Activated T-cell treated with anti-CD3 and anti-CD28 coated beads, Interleukin-2, amount 50 U/mL, for 72 hours (primary cell): ENCODE measurements at regions not wholly inside any gene's neighbourhood (a gene's known extent, or its start where the extent isn't known, plus 50 kb on each side); places are given as distances from the start of the nearest gene placed in this dataset.
A peak's percentile ranks its signal among the peaks of the same experiment; 100 is the strongest.

Experiments
- ATAC-seq, 2 donors: fragments of 150-1000 bp; cut with Tn5 transposase; replicated peaks in 1 of 2; 2 replicates each; pipeline ENCODE4 v1.10.0; 2021; ENCODE audit warnings: moderate library complexity in 2 of 2, mild to moderate bottlenecking in 1 of 2
- DNase-seq, 2 donors: peaks; one replicate each; pipeline ENCODE4 v3.0.0; 2021 to 2022; ENCODE audit warnings: mixed read lengths in 1 of 2
- H3K27ac Mint-ChIP-seq: one replicate; pipeline ENCODE4 v1.8.0; 2022; ENCODE audit warnings: mild to moderate bottlenecking, moderate library complexity, mixed read lengths
- H3K27me3 Mint-ChIP-seq: one replicate; pipeline ENCODE4 v1.8.0; 2022; ENCODE audit warnings: low read depth, mixed read lengths
- H3K36me3 Mint-ChIP-seq, 2 donors: one replicate each; pipeline ENCODE4 v1.8.0; 2022; ENCODE audit warnings: mixed read lengths in 2 of 2, mild to moderate bottlenecking in 1 of 2; ENCODE audit not compliant: insufficient read depth in 2 of 2
- H3K4me1 Mint-ChIP-seq: one replicate; pipeline ENCODE4 v1.8.0; 2022; ENCODE audit warnings: low read depth, mixed read lengths
- H3K4me3 Mint-ChIP-seq, 2 donors: one replicate each; pipeline ENCODE4 v1.8.0; 2022; ENCODE audit warnings: mild to moderate bottlenecking in 2 of 2, mixed read lengths in 2 of 2, moderate library complexity in 2 of 2
- H3K9me3 Mint-ChIP-seq, 2 donors: one replicate each; pipeline ENCODE4 v1.8.0; 2022; ENCODE audit warnings: mixed read lengths in 2 of 2

DNA sequence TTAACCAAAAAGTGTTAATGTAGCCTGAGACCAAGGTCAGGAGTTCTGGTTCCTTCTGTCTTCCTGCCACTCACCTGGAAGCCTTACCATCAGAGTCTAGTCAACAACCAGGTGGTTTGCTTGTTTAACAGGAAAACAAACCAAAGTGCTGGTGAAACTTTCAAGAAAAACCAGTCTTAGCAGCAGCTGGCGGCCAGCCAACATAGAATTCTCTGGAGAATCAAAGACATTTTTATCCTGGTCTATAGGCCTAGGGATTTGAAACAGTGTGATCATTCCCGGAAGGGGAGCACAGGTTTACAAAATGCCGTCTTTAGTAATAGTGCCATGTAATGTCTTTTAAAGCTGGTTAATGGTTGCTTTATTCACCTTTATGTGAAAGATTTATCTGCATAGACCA, 146.6 kb upstream of the AKIRIN2 start:
- Mint-ChIP-seq H3K4me1 (no peaks in the 10 kb centered on the region), H3K36me3 (no peaks in the 10 kb centered on the region), H3K9me3 (no peaks in the 10 kb centered on the region), H3K4me3 (no peak overlapping the region), H3K27ac (no peak overlapping the region), H3K27me3 (peaks cover 14% of the 10 kb centered on the region)
- ATAC-seq (no peak), DNase-seq (no peak)

- ATAC-seq (no peak), DNase-seq (no peak)
- no peaks in the 10 kb centered on the region for H3K36me3 Mint-ChIP-seq
- H3K4me3 Mint-ChIP-seq: no peak overlapping the region
- no peaks in the 10 kb centered on the region for H3K4me1 Mint-ChIP-seq
- no peak overlapping the region for H3K27ac Mint-ChIP-seq
- H3K27me3 Mint-ChIP-seq: peaks cover 14% of the 10 kb centered on the region
- H3K9me3 Mint-ChIP-seq: no peaks in the 10 kb centered on the region
Measured at GRCh38 chr6:87847830-87848210, 145.8 kb upstream of the AKIRIN2 start.

DNA sequence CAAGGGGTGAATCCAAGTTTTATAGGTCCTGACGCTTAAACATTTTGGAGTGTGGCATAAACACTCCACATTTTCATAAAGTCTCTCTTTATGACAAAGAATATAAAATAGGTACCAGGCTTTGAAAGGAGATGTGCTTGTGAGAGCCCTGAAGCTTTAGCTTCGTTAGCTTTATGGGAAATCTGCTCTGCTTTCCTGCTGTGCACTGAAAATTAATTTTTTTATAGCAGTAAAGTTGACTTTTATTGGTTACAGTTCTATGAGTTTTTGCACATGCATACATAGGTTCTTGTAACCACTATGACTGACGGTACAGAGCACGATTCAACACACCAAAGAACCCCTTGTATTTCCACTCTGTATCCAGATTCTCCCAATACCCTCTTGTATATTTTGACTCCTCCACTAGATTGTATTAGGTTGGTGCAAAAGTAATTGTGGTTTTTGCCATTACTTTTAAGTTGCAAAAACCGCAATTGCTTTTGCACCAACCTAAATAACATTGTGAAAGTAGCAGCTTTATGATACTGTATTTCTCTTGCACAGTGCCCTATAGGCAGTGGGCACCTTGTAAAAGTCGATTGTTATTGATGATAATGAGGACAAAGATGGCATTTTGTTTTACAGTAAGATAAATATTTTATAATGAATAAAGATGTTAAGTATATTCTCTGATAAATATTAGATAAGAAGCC, 145.2 kb upstream of the AKIRIN2 start:
- Mint-ChIP-seq H3K4me1 (no peaks in the 10 kb centered on the region), H3K9me3 (no peaks in the 10 kb centered on the region), H3K27ac (no peak overlapping the region), H3K36me3 (no peaks in the 10 kb centered on the region), H3K4me3 (no peak overlapping the region), H3K27me3 (peaks cover 14% of the 10 kb centered on the region)
- DNase-seq (no peak), ATAC-seq (no peak)

DNA sequence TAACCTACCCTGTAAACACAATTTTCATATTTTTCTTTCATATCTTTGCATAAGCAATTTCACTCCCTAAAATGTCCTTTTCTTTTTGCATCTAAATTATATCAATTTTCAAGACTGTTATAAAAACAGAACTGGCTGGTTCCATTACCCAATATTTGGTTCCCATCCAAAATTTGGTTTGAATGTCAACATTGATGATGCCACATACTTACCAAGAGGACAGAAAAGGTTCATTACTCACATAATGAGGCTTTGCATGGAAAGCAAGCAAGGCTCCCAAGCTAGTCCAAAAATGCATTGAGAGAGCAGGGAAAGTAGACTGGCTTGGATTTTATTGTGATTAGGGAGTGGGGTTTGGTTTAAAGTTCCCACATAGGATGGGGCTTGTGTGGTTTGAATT, 144.4 kb upstream of the AKIRIN2 start:
- DNase-seq (no peak), ATAC-seq (no peak)
- H3K4me1 Mint-ChIP-seq: no peaks in the 10 kb centered on the region
- H3K4me3 Mint-ChIP-seq: no peak overlapping the region
- no peaks in the 10 kb centered on the region for H3K9me3 Mint-ChIP-seq
- H3K27me3 Mint-ChIP-seq: peaks cover 14% of the 10 kb centered on the region
- no peak overlapping the region for H3K27ac Mint-ChIP-seq
- H3K36me3 Mint-ChIP-seq: no peaks in the 10 kb centered on the region

- no peaks in the 10 kb centered on the region for H3K4me1 Mint-ChIP-seq
- no peaks in the 10 kb centered on the region for H3K9me3 Mint-ChIP-seq
Measured at GRCh38 chr6:87840324-87840723, 138.3 kb upstream of the AKIRIN2 start.

DNA sequence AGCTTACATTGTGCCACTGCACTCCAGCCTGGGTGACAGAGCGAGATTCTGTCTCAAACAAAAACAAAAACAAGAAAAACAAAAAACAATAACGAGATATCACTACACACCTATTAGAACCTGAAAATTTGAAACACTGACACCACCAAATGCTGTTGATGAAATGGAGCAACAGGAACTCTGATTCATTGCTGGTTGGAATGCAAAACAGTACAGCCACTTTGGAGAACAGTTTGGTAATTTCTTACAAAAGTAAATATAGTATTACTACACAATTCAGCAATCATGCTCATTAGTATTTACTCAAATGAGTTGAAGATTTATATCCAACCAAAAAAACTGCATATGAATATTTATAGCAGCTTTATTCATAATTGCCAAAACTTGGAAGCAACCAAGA, 135.8 kb upstream of the AKIRIN2 start:
- Mint-ChIP-seq H3K36me3 (no peaks in the 10 kb centered on the region), H3K9me3 (no peaks in the 10 kb centered on the region), H3K27me3 (peaks cover 6% of the 10 kb centered on the region), H3K4me1 (no peaks in the 10 kb centered on the region), H3K4me3 (no peak overlapping the region), H3K27ac (no peak overlapping the region)
- DNase-seq: no peak
- no peak for ATAC-seq

More at GRCh38 chr6:87840324-87840723, 138.3 kb upstream of the AKIRIN2 start:
- Mint-ChIP-seq H3K27me3 (peaks cover 6% of the 10 kb centered on the region), H3K36me3 (no peaks in the 10 kb centered on the region), H3K27ac (no peak overlapping the region), H3K4me3 (no peak overlapping the region)
- no peak for DNase-seq
- ATAC-seq: no peak

DNA sequence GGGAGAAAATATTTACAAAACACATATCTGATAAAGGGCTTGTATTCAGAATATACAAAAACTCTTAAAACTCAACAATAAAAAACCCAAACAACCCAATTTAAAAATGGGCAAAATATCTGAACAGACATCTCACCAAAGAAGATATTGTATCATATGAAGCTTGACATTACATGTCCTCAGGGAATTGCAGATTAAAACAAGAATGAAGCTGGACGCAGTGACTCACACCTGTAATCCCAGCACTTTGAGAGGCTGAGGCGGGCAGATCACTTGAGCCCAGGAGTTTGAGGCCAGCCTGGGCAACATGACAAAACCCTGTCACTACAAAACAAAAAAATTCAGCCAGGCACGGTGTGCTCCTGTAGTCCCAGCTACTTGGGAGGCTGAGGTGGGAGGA, 135.4 kb upstream of the AKIRIN2 start:
- DNase-seq: no peak
- ATAC-seq: no peak
- Mint-ChIP-seq H3K27ac (no peak overlapping the region), H3K4me1 (peaks cover 1% of the 10 kb centered on the region), H3K9me3 (no peaks in the 10 kb centered on the region), H3K36me3 (no peaks in the 10 kb centered on the region), H3K27me3 (peaks cover 6% of the 10 kb centered on the region), H3K4me3 (no peak overlapping the region)

DNA sequence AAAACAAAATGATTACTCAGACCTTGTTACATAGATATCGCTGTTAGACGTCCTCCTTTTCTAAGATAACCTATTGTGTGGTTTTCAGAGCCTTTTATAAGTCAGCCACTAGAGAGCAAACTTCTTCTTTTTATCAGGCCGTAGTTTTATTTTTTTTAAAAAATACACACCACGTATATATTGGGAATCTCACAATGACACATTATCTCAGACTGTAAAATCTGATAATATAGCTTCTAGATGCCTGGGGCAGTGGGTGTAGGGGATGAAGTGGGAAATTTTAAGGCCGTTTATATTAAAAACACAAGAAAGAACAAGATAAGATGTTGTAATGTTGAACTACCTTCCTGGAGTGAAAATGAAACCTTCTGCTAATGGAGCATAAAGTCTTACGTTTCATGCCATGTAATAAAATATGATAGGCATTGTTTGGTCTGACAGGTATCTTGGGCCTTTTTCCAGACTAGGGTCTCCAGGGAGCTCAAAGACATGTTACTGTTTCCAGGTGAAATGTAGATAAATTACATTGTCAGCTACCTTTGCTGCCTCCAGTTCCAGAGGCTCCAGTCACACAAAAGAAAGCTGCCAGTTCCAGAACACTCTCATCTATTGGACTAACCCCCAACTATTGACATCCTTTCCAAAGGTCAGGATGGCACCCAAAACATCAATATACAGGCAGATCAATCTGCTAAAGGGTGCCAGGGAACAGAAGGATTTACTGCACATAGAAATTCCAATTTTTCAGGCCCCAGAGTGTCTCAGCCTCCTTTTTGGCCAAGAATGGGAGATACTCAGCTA, 130.2 kb upstream of the AKIRIN2 start:
- peaks cover 13% of the 10 kb centered on the region for H3K27me3 Mint-ChIP-seq
- H3K4me3 Mint-ChIP-seq: peak overlapping the region; percentile 73 to 89
- ATAC-seq: peak; percentile 51 to 71
- H3K27ac Mint-ChIP-seq: peak overlapping the region; percentile 81
- no peaks in the 10 kb centered on the region for H3K36me3 Mint-ChIP-seq
- peaks cover 12% of the 10 kb centered on the region for H3K4me1 Mint-ChIP-seq
- H3K9me3 Mint-ChIP-seq: no peaks in the 10 kb centered on the region
- DNase-seq: no peak

GRCh38 chr6:87830907-87831306, 128.9 kb upstream of the AKIRIN2 start:
- H3K27me3 Mint-ChIP-seq: peaks cover 13% of the 10 kb centered on the region
- ATAC-seq (no peak), DNase-seq (no peak)
- H3K27ac Mint-ChIP-seq: no peak overlapping the region
- peaks cover 12% of the 10 kb centered on the region for H3K4me1 Mint-ChIP-seq
- no peak overlapping the region for H3K4me3 Mint-ChIP-seq
- no peaks in the 10 kb centered on the region for H3K36me3 Mint-ChIP-seq
- H3K9me3 Mint-ChIP-seq: no peaks in the 10 kb centered on the region

DNA sequence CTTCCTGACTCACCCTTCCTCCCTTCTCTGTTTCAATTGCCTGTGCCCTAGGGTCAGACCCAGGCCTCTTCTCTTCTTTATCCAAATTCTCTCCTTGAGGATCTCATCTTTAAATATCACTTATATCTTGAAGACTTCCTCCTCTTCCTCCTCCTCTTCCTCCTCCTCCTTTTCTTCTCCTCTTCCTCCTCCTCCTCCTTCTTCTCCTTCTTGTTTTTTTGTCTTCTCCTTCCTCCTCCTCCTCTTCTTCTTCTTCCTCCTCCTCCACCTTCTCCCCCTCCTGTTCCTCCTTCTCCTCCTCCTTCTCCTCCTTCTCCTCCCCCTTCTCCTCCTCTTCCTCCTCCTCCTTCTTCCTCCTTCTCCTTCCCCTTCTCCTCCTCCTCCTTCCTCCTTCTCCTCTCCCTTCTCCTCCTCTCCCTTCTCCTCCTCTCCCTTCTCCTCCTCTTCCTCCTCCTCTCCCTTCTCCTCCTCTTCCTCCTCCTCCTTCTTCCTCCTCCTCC, 127.6 kb upstream of the AKIRIN2 start:
- Mint-ChIP-seq H3K9me3 (no peaks in the 10 kb centered on the region), H3K27ac (no peak overlapping the region), H3K4me3 (no peak overlapping the region)

GRCh38 chr6:87828044-87828443, 126.0 kb upstream of the AKIRIN2 start:
- DNase-seq (no peak), ATAC-seq (no peak)
- no peaks in the 10 kb centered on the region for H3K36me3 Mint-ChIP-seq
- H3K27me3 Mint-ChIP-seq: peaks cover 13% of the 10 kb centered on the region
- H3K9me3 Mint-ChIP-seq: no peaks in the 10 kb centered on the region
- no peak overlapping the region for H3K27ac Mint-ChIP-seq
- H3K4me3 Mint-ChIP-seq: no peak overlapping the region
- peaks cover 22% of the 10 kb centered on the region for H3K4me1 Mint-ChIP-seq

More for the DNA sequence above, 127.6 kb upstream of the AKIRIN2 start:
- DNase-seq (no peak), ATAC-seq (no peak)
- Mint-ChIP-seq H3K36me3 (no peaks in the 10 kb centered on the region), H3K4me1 (peaks cover 22% of the 10 kb centered on the region), H3K27me3 (peaks cover 13% of the 10 kb centered on the region)

DNA sequence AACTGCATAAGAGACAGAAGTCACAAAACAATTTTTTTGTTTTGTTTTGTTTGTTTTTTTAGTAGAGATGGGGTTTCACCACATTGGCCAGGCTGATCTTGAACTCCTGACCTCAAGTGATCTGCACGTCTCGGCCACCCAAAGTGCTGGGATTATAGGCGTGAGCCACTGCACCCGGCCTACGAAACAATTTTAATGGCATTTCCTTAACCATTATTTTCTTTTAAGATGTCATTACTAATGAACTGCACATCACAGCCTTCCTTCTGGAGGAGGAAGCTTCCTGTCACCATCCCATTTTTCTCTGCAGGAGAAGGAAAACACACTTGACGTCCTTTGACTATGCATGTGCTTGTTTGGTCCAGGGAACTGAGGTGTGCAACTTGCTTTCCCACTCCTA, 125.3 kb upstream of the AKIRIN2 start:
- no peak overlapping the region for H3K4me3 Mint-ChIP-seq

DNA sequence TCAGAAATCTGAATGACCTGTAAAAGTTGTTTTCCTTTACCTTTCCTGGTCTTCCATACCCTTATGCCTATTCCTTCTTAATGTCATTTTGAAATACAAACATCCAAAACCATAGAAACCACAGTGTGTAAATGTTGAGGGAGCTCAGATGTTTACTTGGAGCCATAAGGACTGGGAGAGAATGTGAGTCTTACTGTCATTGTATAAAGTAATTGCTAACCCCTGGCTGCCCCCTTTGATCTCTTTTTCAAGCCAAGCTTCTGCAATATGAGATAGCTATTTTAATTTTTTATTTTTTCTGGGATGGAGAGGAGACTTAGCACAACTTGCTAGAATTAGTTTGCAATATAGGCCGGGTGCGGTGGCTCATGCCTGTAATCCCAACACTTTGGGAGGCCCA, 124.4 kb upstream of the AKIRIN2 start:
- H3K4me1 Mint-ChIP-seq: peaks cover 14% of the 10 kb centered on the region

More for the DNA sequence above, 125.3 kb upstream of the AKIRIN2 start:
- DNase-seq (no peak), ATAC-seq (no peak)
- H3K4me1 Mint-ChIP-seq: peaks cover 20% of the 10 kb centered on the region
- H3K36me3 Mint-ChIP-seq: no peaks in the 10 kb centered on the region
- peaks cover 13% of the 10 kb centered on the region for H3K27me3 Mint-ChIP-seq
- H3K9me3 Mint-ChIP-seq: no peaks in the 10 kb centered on the region
- no peak overlapping the region for H3K27ac Mint-ChIP-seq

More for the DNA sequence above, 124.4 kb upstream of the AKIRIN2 start:
- Mint-ChIP-seq H3K36me3 (no peaks in the 10 kb centered on the region), H3K9me3 (no peaks in the 10 kb centered on the region), H3K27ac (no peak overlapping the region), H3K27me3 (peaks cover 13% of the 10 kb centered on the region), H3K4me3 (no peak overlapping the region)
- DNase-seq: no peak
- ATAC-seq: no peak
